ENCODE measurements at regions not wholly inside any gene's neighbourhood (a gene's known extent, or its start where the extent isn't known, plus 50 kb on each side); places are given as distances from the start of the nearest gene placed in this dataset.

DNA sequence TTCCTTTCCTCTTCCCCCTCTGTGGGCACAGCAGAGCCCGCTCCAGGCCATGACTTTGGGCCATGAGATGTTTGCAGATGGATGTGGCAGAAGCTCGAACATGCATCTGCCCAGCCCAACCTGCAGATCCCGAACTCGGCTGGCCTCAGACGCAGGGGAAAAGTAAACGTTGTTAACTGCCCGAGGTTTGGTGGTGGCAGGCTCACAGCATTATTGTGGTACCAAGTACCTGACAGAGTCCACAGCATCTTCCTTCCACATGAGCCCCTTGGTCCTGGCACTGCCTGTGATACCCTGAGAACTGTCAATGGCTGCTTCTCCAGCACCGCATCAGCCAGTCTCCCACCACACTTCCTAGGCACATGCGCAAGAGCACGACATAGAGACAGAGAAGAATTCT, 424.3 kb downstream of the OCA2 start:
- TF ChIP-seq, protein P1, sequence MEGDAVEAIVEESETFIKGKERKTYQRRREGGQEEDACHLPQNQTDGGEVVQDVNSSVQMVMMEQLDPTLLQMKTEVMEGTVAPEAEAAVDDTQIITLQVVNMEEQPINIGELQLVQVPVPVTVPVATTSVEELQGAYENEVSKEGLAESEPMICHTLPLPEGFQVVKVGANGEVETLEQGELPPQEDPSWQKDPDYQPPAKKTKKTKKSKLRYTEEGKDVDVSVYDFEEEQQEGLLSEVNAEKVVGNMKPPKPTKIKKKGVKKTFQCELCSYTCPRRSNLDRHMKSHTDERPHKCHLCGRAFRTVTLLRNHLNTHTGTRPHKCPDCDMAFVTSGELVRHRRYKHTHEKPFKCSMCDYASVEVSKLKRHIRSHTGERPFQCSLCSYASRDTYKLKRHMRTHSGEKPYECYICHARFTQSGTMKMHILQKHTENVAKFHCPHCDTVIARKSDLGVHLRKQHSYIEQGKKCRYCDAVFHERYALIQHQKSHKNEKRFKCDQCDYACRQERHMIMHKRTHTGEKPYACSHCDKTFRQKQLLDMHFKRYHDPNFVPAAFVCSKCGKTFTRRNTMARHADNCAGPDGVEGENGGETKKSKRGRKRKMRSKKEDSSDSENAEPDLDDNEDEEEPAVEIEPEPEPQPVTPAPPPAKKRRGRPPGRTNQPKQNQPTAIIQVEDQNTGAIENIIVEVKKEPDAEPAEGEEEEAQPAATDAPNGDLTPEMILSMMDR (IDR thresholded peaks at IDR 0.05; ENCODE audit: unreplicated experiment), result no peak
- Mint-ChIP-seq H3K4me3 (ENCODE audit: unreplicated experiment) (no peak overlapping the region), H3K27me3 (ENCODE audit: insufficient read depth, unreplicated experiment) (no peaks in the 10 kb centered on the region), H3K27ac (ENCODE audit: low read depth, unreplicated experiment) (no peak overlapping the region), H3K9me3 (ENCODE audit: unreplicated experiment) (peaks cover 31% of the 10 kb centered on the region), H3K36me3 (ENCODE audit: insufficient read depth, unreplicated experiment) (no peaks in the 10 kb centered on the region), H3K4me1 (ENCODE audit: insufficient read depth, unreplicated experiment) (no peaks in the 10 kb centered on the region)
- DNase-seq (ENCODE audit: unreplicated experiment), result no peak
- no TSS peak for BruUV-seq (replicated peaks)
- POLR2A ChIA-PET, result no interaction called here
- CTCF ChIA-PET, result no interaction called here
- intact Hi-C loops (cut with micrococcal nuclease), result no loop called here

- CTCF ChIA-PET, result no interaction called here
- peaks cover 33% of the 10 kb centered on the region for H3K9me3 Mint-ChIP-seq (ENCODE audit: unreplicated experiment)
- no TSS peak for BruUV-seq (replicated peaks)
Observed at GRCh38 chr15:27673766-27674445, 425.2 kb downstream of the OCA2 start.

GRCh38 chr15:27672537-27672936, 426.6 kb downstream of the OCA2 start:
- Mint-ChIP-seq H3K4me1 (ENCODE audit: insufficient read depth, unreplicated experiment) (no peaks in the 10 kb centered on the region), H3K36me3 (ENCODE audit: insufficient read depth, unreplicated experiment) (no peaks in the 10 kb centered on the region), H3K27me3 (ENCODE audit: insufficient read depth, unreplicated experiment) (no peaks in the 10 kb centered on the region), H3K4me3 (ENCODE audit: unreplicated experiment) (no peak overlapping the region), H3K27ac (ENCODE audit: low read depth, unreplicated experiment) (no peak overlapping the region), H3K9me3 (ENCODE audit: unreplicated experiment) (peaks cover 32% of the 10 kb centered on the region)
- DNase-seq (ENCODE audit: unreplicated experiment), result no peak
- BruUV-seq (replicated peaks), result no TSS peak
- CTCF ChIA-PET, result no interaction called here
- POLR2A ChIA-PET, result no interaction called here
- intact Hi-C loops (cut with micrococcal nuclease), result no loop called here
- TF ChIP-seq, protein P1 (IDR thresholded peaks at IDR 0.05; ENCODE audit: unreplicated experiment), result no peak

More at GRCh38 chr15:27673766-27674445, 425.2 kb downstream of the OCA2 start:
- TF ChIP-seq, protein P1 (IDR thresholded peaks at IDR 0.05; ENCODE audit: unreplicated experiment), result no peak
- Mint-ChIP-seq H3K4me1 (ENCODE audit: insufficient read depth, unreplicated experiment) (no peaks in the 10 kb centered on the region), H3K36me3 (ENCODE audit: insufficient read depth, unreplicated experiment) (no peaks in the 10 kb centered on the region), H3K4me3 (ENCODE audit: unreplicated experiment) (no peak overlapping the region), H3K27ac (ENCODE audit: low read depth, unreplicated experiment) (no peak overlapping the region), H3K27me3 (ENCODE audit: insufficient read depth, unreplicated experiment) (no peaks in the 10 kb centered on the region)
- no peak for DNase-seq (ENCODE audit: unreplicated experiment)
- intact Hi-C loops (cut with micrococcal nuclease), result no loop called here
- POLR2A ChIA-PET, result no interaction called here

- no TSS peak for BruUV-seq (replicated peaks)
- H3K9me3 Mint-ChIP-seq (ENCODE audit: unreplicated experiment), result peaks cover 33% of the 10 kb centered on the region
Observed at GRCh38 chr15:27671819-27672437, 427.2 kb downstream of the OCA2 start.

More at GRCh38 chr15:27671819-27672437, 427.2 kb downstream of the OCA2 start:
- intact Hi-C loops (cut with micrococcal nuclease), result no loop called here
- Mint-ChIP-seq H3K36me3 (ENCODE audit: insufficient read depth, unreplicated experiment) (no peaks in the 10 kb centered on the region), H3K4me1 (ENCODE audit: insufficient read depth, unreplicated experiment) (no peaks in the 10 kb centered on the region), H3K4me3 (ENCODE audit: unreplicated experiment) (no peak overlapping the region), H3K27me3 (ENCODE audit: insufficient read depth, unreplicated experiment) (no peaks in the 10 kb centered on the region), H3K27ac (ENCODE audit: low read depth, unreplicated experiment) (no peak overlapping the region)
- no peak for DNase-seq (ENCODE audit: unreplicated experiment)
- ChIA-PET CTCF (no interaction called here), POLR2A (no interaction called here)
- TF ChIP-seq, protein P1 (IDR thresholded peaks at IDR 0.05; ENCODE audit: unreplicated experiment), result no peak
